ENCODE measurements at regions not wholly inside any gene's neighbourhood (a gene's known extent, or its start where the extent isn't known, plus 50 kb on each side); places are given as distances from the start of the nearest gene placed in this dataset.
"Not testable (repeated sequence)": the region's sequence is repeated elsewhere in the genome, so short reads cannot be mapped to it uniquely, and the experiment has no call there.

- no peak for TF ChIP-seq HMGXB4 (CRISPR knock-in tag; IDR thresholded peaks at IDR 0.05; ENCODE audit: borderline replicate concordance)
- TF ChIP-seq HDAC2 (IDR thresholded peaks at IDR 0.05) = no peak
- TF ChIP-seq CBX8 (IDR thresholded peaks at IDR 0.05) = no peak
- TF ChIP-seq HOXA7 (CRISPR knock-in tag; IDR thresholded peaks at IDR 0.05) = no peak
- peak in 1 of 2 experiments; percentile 64; a peak in 2 of 5 replicates for TF ChIP-seq JUN (IDR thresholded peaks at IDR 0.05)
- TF ChIP-seq NR3C1 (IDR thresholded peaks at IDR 0.05) = no peak
- no peak for TF ChIP-seq PHF8 (IDR thresholded peaks at IDR 0.05; ENCODE audit: borderline replicate concordance, low read depth)
- TF ChIP-seq ZSCAN20 (CRISPR knock-in tag; IDR thresholded peaks at IDR 0.05) = no peak
- TF ChIP-seq, protein P1, sequence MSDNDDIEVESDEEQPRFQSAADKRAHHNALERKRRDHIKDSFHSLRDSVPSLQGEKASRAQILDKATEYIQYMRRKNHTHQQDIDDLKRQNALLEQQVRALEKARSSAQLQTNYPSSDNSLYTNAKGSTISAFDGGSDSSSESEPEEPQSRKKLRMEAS (IDR thresholded peaks at IDR 0.05) = peak; percentile 83
- no peak for TF ChIP-seq RNF2 (IDR thresholded peaks at IDR 0.05; ENCODE audit: borderline replicate concordance, low read depth)
- no peak for TF ChIP-seq ELK1 (IDR thresholded peaks at IDR 0.05; ENCODE audit: low read depth, low read length)
- no peak for TF ChIP-seq USF2 (IDR thresholded peaks at IDR 0.05)
- no peak for TF ChIP-seq FOXS1 (CRISPR knock-in tag; IDR thresholded peaks at IDR 0.05)
- TF ChIP-seq EHMT2 (IDR thresholded peaks at IDR 0.05; ENCODE audit: low read depth) = no peak
- 0 out of 2 replicates have a peak, but pooled peaks have one; percentile 34 for TF ChIP-seq BHLHE40 (IDR thresholded peaks at IDR 0.05; ENCODE audit: low read depth, low read length)
- TF ChIP-seq MYC (IDR thresholded peaks at IDR 0.05; ENCODE audit: borderline replicate concordance, low read length) = no peak
- peak; percentile 53 for TF ChIP-seq JUNB (IDR thresholded peaks at IDR 0.05)
- TF ChIP-seq, protein P2, sequence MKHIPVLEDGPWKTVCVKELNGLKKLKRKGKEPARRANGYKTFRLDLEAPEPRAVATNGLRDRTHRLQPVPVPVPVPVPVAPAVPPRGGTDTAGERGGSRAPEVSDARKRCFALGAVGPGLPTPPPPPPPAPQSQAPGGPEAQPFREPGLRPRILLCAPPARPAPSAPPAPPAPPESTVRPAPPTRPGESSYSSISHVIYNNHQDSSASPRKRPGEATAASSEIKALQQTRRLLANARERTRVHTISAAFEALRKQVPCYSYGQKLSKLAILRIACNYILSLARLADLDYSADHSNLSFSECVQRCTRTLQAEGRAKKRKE (CRISPR knock-in tag; IDR thresholded peaks at IDR 0.05; ENCODE audit: low read depth) = 0 out of 2 replicates have a peak, but pooled peaks have one; percentile 36
These were observed 118.0 kb upstream of the ZNF469 start (continued) for GRCh38 chr16:88264641-88265285.

GRCh38 chr16:88265286-88265938 lies 117.3 kb upstream of the ZNF469 start:
- Histone ChIP-seq H3K4me1 (peaks cover 17% of the 10 kb centered on the region), H3K4me2 (peak overlapping the region; percentile 78), H3K27ac (peak overlapping the region; percentile 79 to 95)
- WGBS (ENCODE audit: missing lambda C conversion rate) = 61% methylated on average over 21 of the region's 25 CpGs
- peak in 1 of 2 experiments; percentile 54; a peak in 2 of 6 replicates for ATAC-seq
- DNase-seq (ENCODE audit: low read depth in 1 of 2, low spot score in 1 of 2); H3K4me3 ChIP-seq; FAIRE-seq; CTCF ChIA-PET; H3K9me3 ChIP-seq; POLR2A ChIA-PET: not testable (repeated sequence)
- TF ChIP-seq HOXB5 (CRISPR knock-in tag; IDR thresholded peaks at IDR 0.05) = peak; percentile 25; the same call in 1 of the 2 replicates
- TF ChIP-seq, protein P2 (CRISPR knock-in tag; IDR thresholded peaks at IDR 0.05; ENCODE audit: low read depth) = 0 out of 2 replicates have a peak, but pooled peaks have one; percentile 18

DNA sequence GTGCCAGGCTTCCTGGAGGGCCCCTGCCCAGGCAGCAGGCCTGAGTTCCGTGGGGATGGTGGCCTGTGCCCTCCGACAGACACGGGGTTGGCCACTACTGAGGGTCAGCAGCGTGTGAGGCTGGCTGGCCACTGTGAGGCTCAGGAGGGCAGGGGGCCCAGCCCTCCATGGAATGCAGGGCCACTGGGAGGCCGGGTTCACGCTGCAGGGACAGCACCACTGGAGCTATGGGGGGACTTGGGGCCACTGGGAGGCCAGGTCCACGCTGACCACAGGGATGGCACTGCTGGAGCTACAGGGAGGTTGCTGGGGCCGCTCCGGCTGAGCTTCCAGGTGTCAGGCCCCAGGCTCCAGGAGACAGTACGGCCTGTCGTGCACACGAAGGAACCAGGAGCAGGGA lies 116.7 kb upstream of the ZNF469 start:
- H3K4me3 ChIP-seq; DNase-seq (ENCODE audit: low read depth in 1 of 2, low spot score in 1 of 2); ATAC-seq; POLR2A ChIA-PET; FAIRE-seq; H3K4me2 ChIP-seq; H3K9me3 ChIP-seq: not testable (repeated sequence)
- WGBS (ENCODE audit: missing lambda C conversion rate) = 100% methylated on average over 1 of the region's 12 CpGs
- Histone ChIP-seq H3K27ac (peak overlapping the region; percentile 79 to 95; a peak in 5 of 6 replicates), H3K4me1 (peaks cover 17% of the 10 kb centered on the region)
- CTCF ChIA-PET = interaction anchor here (1.4 kb wide), 1 partner anchor 62 kb away, joined by 4 read pairs; no protein-coding TSS in a partner anchor

DNA sequence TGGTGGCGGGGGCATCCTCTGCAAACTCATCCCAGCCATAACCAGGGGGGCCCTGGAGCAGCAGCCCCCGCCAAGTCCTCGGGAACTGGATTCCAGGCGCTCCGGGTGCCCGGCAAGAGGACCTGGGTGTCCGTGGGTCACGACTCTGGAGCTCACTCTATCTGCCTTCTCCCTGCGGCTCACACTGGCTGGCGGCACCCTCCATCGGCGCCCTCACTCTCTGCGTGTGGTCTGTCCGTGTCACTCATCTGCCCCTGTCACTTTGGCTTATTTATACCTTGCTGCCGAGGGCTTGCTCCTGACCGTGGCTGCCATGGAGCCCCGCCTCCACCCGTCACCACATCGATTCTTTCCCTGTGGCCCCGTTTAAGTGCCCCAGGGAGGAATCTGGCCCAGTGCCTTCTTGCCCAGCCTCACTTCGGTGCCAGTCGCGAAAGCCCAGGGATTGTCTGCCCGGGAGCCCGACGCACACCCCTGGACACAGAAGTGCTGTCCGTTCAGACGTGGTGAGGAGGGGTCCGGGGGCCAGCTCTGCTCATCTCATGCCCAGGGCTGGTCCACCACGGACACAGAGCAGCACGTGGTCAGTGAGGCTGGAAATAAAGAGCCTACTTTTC lies 115.7 kb upstream of the ZNF469 start:
- DNase-seq (ENCODE audit: low read depth in 1 of 2, low spot score in 1 of 2); H3K4me3 ChIP-seq; POLR2A ChIA-PET; H3K4me2 ChIP-seq; ATAC-seq; FAIRE-seq; H3K9me3 ChIP-seq: not testable (repeated sequence)
- peaks cover 17% of the 10 kb centered on the region for H3K4me1 ChIP-seq
- WGBS (ENCODE audit: missing lambda C conversion rate) = 92% methylated on average over 28 of the region's 31 CpGs
- CTCF ChIA-PET = interaction anchor here (1.4 kb wide), 1 partner anchor 61 kb away, joined by 4 read pairs; no protein-coding TSS in a partner anchor
- peak overlapping the region in 1 of 2 experiments; percentile 62; a peak in 3 of 6 replicates for H3K27ac ChIP-seq
